ENCODE measurements at regions not wholly inside any gene's neighbourhood (a gene's known extent, or its start where the extent isn't known, plus 50 kb on each side); places are given as distances from the start of the nearest gene placed in this dataset.

DNA sequence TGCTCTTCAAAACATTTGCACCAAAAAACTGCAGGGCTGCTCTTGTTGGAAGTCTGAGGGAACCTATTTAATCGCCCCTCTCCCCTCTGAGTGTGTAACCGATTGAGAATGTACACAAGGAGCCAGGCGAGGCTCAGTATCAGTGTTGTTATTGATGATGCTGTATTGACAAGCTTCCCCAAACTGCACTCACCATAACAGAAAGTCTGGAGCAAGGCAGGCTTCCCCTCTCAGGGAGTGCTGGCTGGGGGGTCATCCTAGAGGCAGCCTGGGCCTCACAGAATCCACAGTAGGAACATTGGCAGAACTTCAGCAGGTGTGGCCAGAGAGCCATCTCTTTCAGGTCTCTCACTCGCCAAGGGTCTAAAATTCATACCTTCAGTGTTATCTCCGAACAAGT, 58.1 kb upstream of the TUNAR start:
- H3K79me2 ChIP-seq (ENCODE audit: low read length) = no peaks in the 10 kb centered on the region

GRCh38 chr14:95817271-95817670, 59.4 kb upstream of the TUNAR start:
- Histone ChIP-seq H3K27ac (ENCODE audit: low read length) (no peak overlapping the region), H2AFZ (ENCODE audit: low read length) (no peak overlapping the region), H3K4me3 (ENCODE audit: low read length) (no peak overlapping the region), H3K27me3 (ENCODE audit: low read length) (no peaks in the 10 kb centered on the region), H3K79me2 (ENCODE audit: low read length) (no peaks in the 10 kb centered on the region), H3K9me2 (replicated peaks; ENCODE audit: insufficient read depth, low read length) (no peaks in the 10 kb centered on the region), H3K4me2 (ENCODE audit: low read depth, low read length, poor library complexity, severe bottlenecking) (no peak overlapping the region), H3K9ac (ENCODE audit: low read length) (no peak overlapping the region), H3K4me1 (ENCODE audit: low read length) (no peaks in the 10 kb centered on the region), H3K9me3 (ENCODE audit: low read length) (no peaks in the 10 kb centered on the region), H3K36me3 (ENCODE audit: insufficient read depth, low read length) (no peaks in the 10 kb centered on the region), H4K20me1 (ENCODE audit: insufficient read depth, low read depth, low read length) (no peaks in the 10 kb centered on the region)
- DNase-seq = no peak

More for the DNA sequence above, 58.1 kb upstream of the TUNAR start:
- no peak overlapping the region for H3K4me3 ChIP-seq (ENCODE audit: low read length)
- H3K9me2 ChIP-seq (replicated peaks; ENCODE audit: insufficient read depth, low read length) = no peaks in the 10 kb centered on the region
- no peak overlapping the region for H2AFZ ChIP-seq (ENCODE audit: low read length)
- H4K20me1 ChIP-seq (ENCODE audit: insufficient read depth, low read depth, low read length) = no peaks in the 10 kb centered on the region
- H3K27ac ChIP-seq (ENCODE audit: low read length) = no peak overlapping the region
- no peak overlapping the region for H3K4me2 ChIP-seq (ENCODE audit: low read depth, low read length, poor library complexity, severe bottlenecking)
- H3K27me3 ChIP-seq (ENCODE audit: low read length) = no peaks in the 10 kb centered on the region
- no peaks in the 10 kb centered on the region for H3K4me1 ChIP-seq (ENCODE audit: low read length)
- H3K36me3 ChIP-seq (ENCODE audit: insufficient read depth, low read length) = no peaks in the 10 kb centered on the region
- no peak overlapping the region for H3K9ac ChIP-seq (ENCODE audit: low read length)
- no peak for DNase-seq
- H3K9me3 ChIP-seq (ENCODE audit: low read length) = no peaks in the 10 kb centered on the region

DNA sequence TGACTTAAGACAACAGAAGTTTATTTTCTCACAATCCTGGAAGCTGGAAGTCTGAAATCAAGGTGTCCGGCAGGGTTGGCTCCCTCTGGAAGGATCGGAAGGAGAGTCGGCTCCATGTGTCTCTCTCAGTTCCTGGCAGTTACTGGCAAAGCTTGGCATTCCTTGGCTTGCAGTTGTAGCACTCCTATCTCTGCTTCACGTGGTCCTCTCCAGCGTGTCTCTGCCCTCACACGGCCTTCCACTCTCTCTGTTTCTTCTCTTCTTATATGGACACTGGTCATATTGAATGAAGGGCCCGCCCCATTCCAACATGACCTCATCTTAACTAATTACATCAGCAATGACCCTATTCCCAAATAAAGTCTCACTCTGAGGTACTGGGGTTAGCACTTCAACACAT, 60.1 kb upstream of the TUNAR start:
- no peaks in the 10 kb centered on the region for H4K20me1 ChIP-seq (ENCODE audit: insufficient read depth, low read depth, low read length)
- no peak overlapping the region for H2AFZ ChIP-seq (ENCODE audit: low read length)
- no peak for DNase-seq
- no peaks in the 10 kb centered on the region for H3K36me3 ChIP-seq (ENCODE audit: insufficient read depth, low read length)
- no peaks in the 10 kb centered on the region for H3K4me1 ChIP-seq (ENCODE audit: low read length)
- H3K27ac ChIP-seq (ENCODE audit: low read length) = no peak overlapping the region
- no peak overlapping the region for H3K4me3 ChIP-seq (ENCODE audit: low read length)
- H3K9ac ChIP-seq (ENCODE audit: low read length) = no peak overlapping the region
- no peak overlapping the region for H3K4me2 ChIP-seq (ENCODE audit: low read depth, low read length, poor library complexity, severe bottlenecking)
- no peaks in the 10 kb centered on the region for H3K9me2 ChIP-seq (replicated peaks; ENCODE audit: insufficient read depth, low read length)
- no peaks in the 10 kb centered on the region for H3K27me3 ChIP-seq (ENCODE audit: low read length)
- H3K9me3 ChIP-seq (ENCODE audit: low read length) = no peaks in the 10 kb centered on the region
- H3K79me2 ChIP-seq (ENCODE audit: low read length) = no peaks in the 10 kb centered on the region

GRCh38 chr14:95815226-95815690, 61.4 kb upstream of the TUNAR start:
- H3K9me2 ChIP-seq (replicated peaks; ENCODE audit: insufficient read depth, low read length) = no peaks in the 10 kb centered on the region
- no peak for DNase-seq
- no peaks in the 10 kb centered on the region for H3K4me1 ChIP-seq (ENCODE audit: low read length)
- no peak overlapping the region for H3K9ac ChIP-seq (ENCODE audit: low read length)
- H3K4me3 ChIP-seq (ENCODE audit: low read length) = no peak overlapping the region
- H3K4me2 ChIP-seq (ENCODE audit: low read depth, low read length, poor library complexity, severe bottlenecking) = no peak overlapping the region
- H3K27ac ChIP-seq (ENCODE audit: low read length) = no peak overlapping the region
- H3K79me2 ChIP-seq (ENCODE audit: low read length) = no peaks in the 10 kb centered on the region
- no peaks in the 10 kb centered on the region for H3K9me3 ChIP-seq (ENCODE audit: low read length)
- no peaks in the 10 kb centered on the region for H4K20me1 ChIP-seq (ENCODE audit: insufficient read depth, low read depth, low read length)
- H3K27me3 ChIP-seq (ENCODE audit: low read length) = no peaks in the 10 kb centered on the region
- no peaks in the 10 kb centered on the region for H3K36me3 ChIP-seq (ENCODE audit: insufficient read depth, low read length)
- no peak overlapping the region for H2AFZ ChIP-seq (ENCODE audit: low read length)

- H3K79me2 ChIP-seq (ENCODE audit: low read length) = no peaks in the 10 kb centered on the region
- no peak overlapping the region for H2AFZ ChIP-seq (ENCODE audit: low read length)
- H3K9me3 ChIP-seq (ENCODE audit: low read length) = no peaks in the 10 kb centered on the region
- H3K27me3 ChIP-seq (ENCODE audit: low read length) = no peaks in the 10 kb centered on the region
- no peaks in the 10 kb centered on the region for H3K9me2 ChIP-seq (replicated peaks; ENCODE audit: insufficient read depth, low read length)
- no peaks in the 10 kb centered on the region for H3K4me1 ChIP-seq (ENCODE audit: low read length)
- DNase-seq = no peak
- H3K27ac ChIP-seq (ENCODE audit: low read length) = no peak overlapping the region
- H3K36me3 ChIP-seq (ENCODE audit: insufficient read depth, low read length) = no peaks in the 10 kb centered on the region
- no peak overlapping the region for H3K4me2 ChIP-seq (ENCODE audit: low read depth, low read length, poor library complexity, severe bottlenecking)
- H4K20me1 ChIP-seq (ENCODE audit: insufficient read depth, low read depth, low read length) = no peaks in the 10 kb centered on the region
- no peak overlapping the region for H3K9ac ChIP-seq (ENCODE audit: low read length)
- H3K4me3 ChIP-seq (ENCODE audit: low read length) = no peak overlapping the region
These were observed 62.0 kb upstream of the TUNAR start for GRCh38 chr14:95814363-95815225.

DNA sequence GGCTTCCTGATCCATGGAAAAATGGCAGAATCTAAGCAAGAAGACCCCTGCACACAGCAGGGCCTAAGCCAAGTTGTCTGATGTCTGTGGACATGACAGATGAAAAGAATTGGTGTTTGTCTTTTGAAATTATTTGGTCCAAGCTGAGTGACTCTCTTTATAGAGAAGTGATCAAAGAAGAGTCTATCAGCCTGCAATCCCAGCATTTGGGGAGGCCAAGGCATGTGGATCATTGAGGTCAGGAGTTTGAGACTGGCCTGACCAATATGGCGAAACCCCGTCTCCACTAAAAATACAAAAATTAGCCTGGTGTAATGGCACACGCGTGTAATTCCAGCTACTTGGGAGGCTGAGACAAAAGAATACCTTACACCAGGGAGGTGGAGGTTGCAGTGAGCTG, 64.8 kb upstream of the TUNAR start:
- Histone ChIP-seq H3K4me3 (ENCODE audit: low read length) (no peak overlapping the region), H3K9me3 (ENCODE audit: low read length) (peaks cover 9% of the 10 kb centered on the region), H4K20me1 (ENCODE audit: insufficient read depth, low read depth, low read length) (no peaks in the 10 kb centered on the region), H3K27me3 (ENCODE audit: low read length) (peaks cover 3% of the 10 kb centered on the region; the same call in 1 of the 2 replicates), H3K9me2 (replicated peaks; ENCODE audit: insufficient read depth, low read length) (no peaks in the 10 kb centered on the region), H2AFZ (ENCODE audit: low read length) (no peak overlapping the region), H3K27ac (ENCODE audit: low read length) (no peak overlapping the region), H3K4me2 (ENCODE audit: low read depth, low read length, poor library complexity, severe bottlenecking) (no peak overlapping the region), H3K9ac (ENCODE audit: low read length) (no peak overlapping the region), H3K79me2 (ENCODE audit: low read length) (no peaks in the 10 kb centered on the region), H3K4me1 (ENCODE audit: low read length) (no peaks in the 10 kb centered on the region), H3K36me3 (ENCODE audit: insufficient read depth, low read length) (no peaks in the 10 kb centered on the region)
- no peak for DNase-seq

DNA sequence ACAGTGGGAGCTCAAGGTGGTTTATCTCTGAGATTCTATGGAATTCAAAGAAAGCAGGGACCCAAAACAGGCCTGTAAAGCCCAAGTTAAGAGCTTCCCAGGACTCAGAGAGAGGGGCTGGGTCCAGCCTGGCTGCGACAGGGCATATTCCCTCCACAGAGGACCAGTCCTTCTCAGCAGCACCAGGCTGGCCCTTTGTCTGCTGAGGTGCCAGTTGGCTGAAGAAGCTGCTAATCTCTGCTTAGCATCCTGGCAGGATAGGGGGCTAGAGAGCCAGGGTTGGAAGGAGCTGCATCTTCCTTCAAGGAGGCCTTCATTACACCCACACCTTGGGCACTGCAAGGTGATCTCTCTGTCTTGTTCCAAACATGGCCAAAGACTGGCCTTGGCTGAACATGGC, 68.3 kb upstream of the TUNAR start:
- no peak overlapping the region for H3K9ac ChIP-seq (ENCODE audit: low read length)
- H4K20me1 ChIP-seq (ENCODE audit: insufficient read depth, low read depth, low read length) = no peaks in the 10 kb centered on the region
- DNase-seq = no peak
- no peak overlapping the region for H3K4me3 ChIP-seq (ENCODE audit: low read length)
- no peaks in the 10 kb centered on the region for H3K4me1 ChIP-seq (ENCODE audit: low read length)
- no peaks in the 10 kb centered on the region for H3K79me2 ChIP-seq (ENCODE audit: low read length)
- H3K36me3 ChIP-seq (ENCODE audit: insufficient read depth, low read length) = no peaks in the 10 kb centered on the region
- no peak overlapping the region for H3K27ac ChIP-seq (ENCODE audit: low read length)
- H3K9me3 ChIP-seq (ENCODE audit: low read length) = peaks cover 21% of the 10 kb centered on the region
- no peak overlapping the region for H3K4me2 ChIP-seq (ENCODE audit: low read depth, low read length, poor library complexity, severe bottlenecking)
- H3K27me3 ChIP-seq (ENCODE audit: low read length) = peaks cover 3% of the 10 kb centered on the region; the same call in 1 of the 2 replicates
- no peaks in the 10 kb centered on the region for H3K9me2 ChIP-seq (replicated peaks; ENCODE audit: insufficient read depth, low read length)
- H2AFZ ChIP-seq (ENCODE audit: low read length) = no peak overlapping the region

DNA sequence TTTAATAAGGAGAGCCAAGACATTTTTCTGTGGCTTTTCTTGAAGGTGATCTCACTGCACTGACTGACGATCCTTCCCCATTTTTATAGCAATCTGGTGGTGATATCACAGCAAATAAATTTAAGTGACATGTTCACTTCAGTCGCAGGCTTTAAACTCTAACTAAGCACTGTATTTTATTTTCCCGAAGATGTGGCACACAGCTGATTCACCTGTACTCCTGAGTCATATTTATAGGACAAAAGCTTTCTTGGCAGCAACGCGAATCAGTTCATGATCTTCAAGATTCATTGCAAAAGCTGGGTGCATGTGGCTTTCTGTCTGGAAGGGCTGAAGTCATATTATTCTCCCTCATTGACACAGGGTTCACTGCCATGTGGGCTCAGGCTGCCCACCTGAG, 79.8 kb upstream of the TUNAR start:
- no peak for DNase-seq
- Histone ChIP-seq H3K9me3 (ENCODE audit: low read length) (no peaks in the 10 kb centered on the region), H3K36me3 (ENCODE audit: insufficient read depth, low read length) (no peaks in the 10 kb centered on the region), H3K9ac (ENCODE audit: low read length) (no peak overlapping the region), H3K4me2 (ENCODE audit: low read depth, low read length, poor library complexity, severe bottlenecking) (no peak overlapping the region), H3K9me2 (replicated peaks; ENCODE audit: insufficient read depth, low read length) (no peaks in the 10 kb centered on the region), H3K27me3 (ENCODE audit: low read length) (no peaks in the 10 kb centered on the region), H3K4me1 (ENCODE audit: low read length) (no peaks in the 10 kb centered on the region), H3K27ac (ENCODE audit: low read length) (no peak overlapping the region), H3K4me3 (ENCODE audit: low read length) (no peak overlapping the region), H3K79me2 (ENCODE audit: low read length) (no peaks in the 10 kb centered on the region), H2AFZ (ENCODE audit: low read length) (no peak overlapping the region), H4K20me1 (ENCODE audit: insufficient read depth, low read depth, low read length) (no peaks in the 10 kb centered on the region)
